Omental fat pad (tissue), 3 donors: ENCODE measurements at regions not wholly inside any gene's neighbourhood (a gene's known extent, or its start where the extent isn't known, plus 50 kb on each side); places are given as distances from the start of the nearest gene placed in this dataset.

ENCODE experiments used
- ATAC-seq: fragments of 150-250 bp; one replicate; pipeline ENCODE4 v1.9.1; 2016; ENCODE audit warnings: mild to moderate bottlenecking, moderate library complexity; ENCODE audit not compliant: low FRiP score
- DNase-seq: peaks from one replicate; pipeline ENCODE4 v3.0.0-alpha.2; 2019; ENCODE audit warnings: low spot score
- TF ChIP-seq, protein P1 (sequence below), 3 donors: fragments of 450-650 bp; IDR thresholded peaks; one replicate each; pipeline ENCODE4 v1.5.1; 2016 to 2017; ENCODE audit warnings: antibody characterized with exemption in 3 of 3, mild to moderate bottlenecking in 3 of 3, moderate library complexity in 2 of 3

DNA sequence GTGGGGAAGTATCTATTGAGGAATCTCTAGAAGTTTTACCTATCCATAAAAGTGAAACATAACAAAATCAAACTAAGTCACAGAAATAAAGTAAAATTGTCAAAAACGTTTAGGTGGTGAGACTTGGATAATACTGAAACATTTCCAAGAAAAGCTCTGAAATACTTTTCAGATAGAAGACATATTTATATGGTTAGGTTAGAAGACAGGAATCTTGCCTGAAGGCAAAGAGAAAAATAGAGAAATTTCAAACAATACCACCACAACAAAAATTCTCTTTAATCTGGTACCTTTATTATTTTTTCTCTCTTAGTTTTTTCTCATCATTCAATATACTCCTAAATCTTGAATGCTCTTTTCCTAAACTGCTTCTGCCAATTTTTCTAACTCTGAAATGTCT lies 222.7 kb upstream of the PLSCR5 start:
- DNase-seq: no peak
- TF ChIP-seq, protein P1, sequence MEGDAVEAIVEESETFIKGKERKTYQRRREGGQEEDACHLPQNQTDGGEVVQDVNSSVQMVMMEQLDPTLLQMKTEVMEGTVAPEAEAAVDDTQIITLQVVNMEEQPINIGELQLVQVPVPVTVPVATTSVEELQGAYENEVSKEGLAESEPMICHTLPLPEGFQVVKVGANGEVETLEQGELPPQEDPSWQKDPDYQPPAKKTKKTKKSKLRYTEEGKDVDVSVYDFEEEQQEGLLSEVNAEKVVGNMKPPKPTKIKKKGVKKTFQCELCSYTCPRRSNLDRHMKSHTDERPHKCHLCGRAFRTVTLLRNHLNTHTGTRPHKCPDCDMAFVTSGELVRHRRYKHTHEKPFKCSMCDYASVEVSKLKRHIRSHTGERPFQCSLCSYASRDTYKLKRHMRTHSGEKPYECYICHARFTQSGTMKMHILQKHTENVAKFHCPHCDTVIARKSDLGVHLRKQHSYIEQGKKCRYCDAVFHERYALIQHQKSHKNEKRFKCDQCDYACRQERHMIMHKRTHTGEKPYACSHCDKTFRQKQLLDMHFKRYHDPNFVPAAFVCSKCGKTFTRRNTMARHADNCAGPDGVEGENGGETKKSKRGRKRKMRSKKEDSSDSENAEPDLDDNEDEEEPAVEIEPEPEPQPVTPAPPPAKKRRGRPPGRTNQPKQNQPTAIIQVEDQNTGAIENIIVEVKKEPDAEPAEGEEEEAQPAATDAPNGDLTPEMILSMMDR (IDR thresholded peaks at IDR 0.05): no peak
- ATAC-seq: no peak

DNA sequence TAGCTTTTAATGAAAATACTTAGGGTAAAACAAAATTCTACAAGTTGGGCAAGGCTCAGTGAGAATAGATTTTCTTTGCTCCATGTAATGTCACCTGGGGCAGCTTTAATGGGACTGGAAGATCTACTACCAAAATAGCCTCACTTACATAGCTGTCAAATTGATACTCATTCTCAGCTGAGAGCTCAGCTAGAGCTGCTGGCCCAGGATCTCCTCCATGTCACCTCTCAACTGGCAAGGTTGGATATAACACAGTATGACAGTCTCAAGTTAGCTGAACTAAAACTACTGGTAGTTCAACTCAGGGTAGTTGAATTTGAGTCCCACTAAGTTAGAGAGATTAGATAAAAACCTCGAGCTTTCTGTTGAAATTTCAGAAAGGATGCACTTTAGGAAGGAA lies 218.5 kb upstream of the PLSCR5 start:
- no peak for ATAC-seq
- DNase-seq: no peak
- TF ChIP-seq, protein P1 (IDR thresholded peaks at IDR 0.05): no peak

DNA sequence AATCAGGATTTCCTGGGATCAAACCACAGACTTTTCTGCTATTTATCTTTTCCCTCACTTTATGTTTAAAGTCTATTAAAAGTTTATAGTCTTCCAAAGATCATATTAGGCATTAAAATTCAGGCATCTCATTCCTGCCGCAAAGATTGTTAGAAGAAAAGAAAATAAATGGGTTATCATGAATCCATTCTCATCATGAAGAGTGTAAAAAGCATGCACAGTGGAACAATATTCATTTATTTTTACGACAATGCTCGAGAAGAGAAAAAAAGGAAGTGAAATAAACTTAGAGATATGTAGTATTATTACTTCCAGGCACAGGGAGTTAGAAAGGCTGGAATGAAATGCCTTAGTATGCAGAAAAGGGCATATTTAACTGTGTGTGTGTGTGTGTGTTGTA lies 213.7 kb upstream of the PLSCR5 start:
- DNase-seq (no peak), ATAC-seq (no peak)
- TF ChIP-seq, protein P1 (IDR thresholded peaks at IDR 0.05): no peak

DNA sequence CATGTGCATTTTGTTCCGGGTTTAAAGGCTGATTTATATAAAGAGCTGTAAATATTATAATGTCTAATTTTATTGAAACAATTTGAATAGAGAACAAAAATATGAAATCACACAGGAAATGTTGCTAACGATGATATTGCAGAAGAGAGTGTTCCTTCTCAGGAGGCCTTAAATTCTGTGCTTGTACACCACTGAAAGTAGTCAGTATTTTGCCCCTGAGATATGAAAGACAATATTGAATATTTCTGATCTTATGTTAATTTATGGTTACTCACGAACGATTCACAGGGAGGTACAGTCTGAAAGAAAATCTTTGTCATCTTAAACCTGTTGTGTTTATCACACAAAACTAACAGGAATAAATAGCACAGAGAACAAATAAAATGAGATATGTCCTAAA lies 213.2 kb upstream of the PLSCR5 start:
- no peak for DNase-seq
- no peak for ATAC-seq
- TF ChIP-seq, protein P1 (IDR thresholded peaks at IDR 0.05): no peak

DNA sequence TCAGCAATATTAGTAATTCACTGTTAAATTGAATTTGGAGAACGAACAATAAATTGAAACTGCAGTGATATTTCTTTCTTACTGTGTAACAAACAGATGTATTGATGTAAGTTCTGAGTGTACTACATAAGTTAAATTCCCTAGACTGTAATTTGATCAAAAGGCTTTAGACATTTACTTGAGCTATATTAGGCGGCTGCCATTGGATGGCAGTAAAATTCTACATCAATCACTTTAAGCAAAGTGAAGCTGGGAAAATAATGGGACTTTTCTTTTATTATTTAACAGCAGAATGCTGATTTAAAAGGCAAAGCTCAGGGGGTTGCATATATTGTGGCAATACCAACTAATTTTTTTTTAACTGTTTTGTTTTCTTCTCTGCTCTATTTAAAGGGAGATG lies 212.6 kb upstream of the PLSCR5 start:
- ATAC-seq: no peak

DNA sequence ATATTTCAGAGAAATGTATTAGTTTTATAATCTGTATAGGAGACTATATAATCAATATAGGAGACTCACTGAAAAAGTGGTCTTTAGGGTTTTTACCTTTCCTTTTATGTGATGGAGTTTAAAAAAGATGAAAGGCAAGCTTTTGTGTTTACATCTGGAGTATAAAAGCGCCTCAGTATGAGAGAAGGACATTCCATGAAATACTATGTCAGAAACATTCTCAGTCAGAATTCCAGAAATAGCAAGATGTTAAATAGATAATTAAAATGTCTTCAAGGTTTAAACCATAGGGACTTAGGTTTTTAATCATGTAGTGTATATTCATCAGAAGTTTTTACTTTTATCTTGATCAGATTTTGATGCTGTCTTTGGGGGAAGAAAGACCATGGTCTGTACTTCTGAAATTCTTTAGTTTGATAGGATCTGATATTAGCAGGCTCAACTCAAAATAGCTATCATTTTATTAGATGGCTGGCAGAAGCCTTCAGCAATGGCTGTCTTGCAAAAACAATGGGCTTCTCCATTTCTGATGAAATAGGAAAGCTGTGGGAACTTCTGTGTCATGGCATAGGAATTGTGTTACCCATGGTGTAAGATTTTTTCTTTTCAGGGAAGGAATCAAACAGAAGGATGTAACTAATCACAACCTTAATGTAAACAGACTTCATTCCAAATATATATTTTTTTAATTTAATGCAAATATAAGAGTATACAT lies 209.6 kb upstream of the PLSCR5 start:
- TF ChIP-seq, protein P1 (IDR thresholded peaks at IDR 0.05): no peak
- ATAC-seq (no peak), DNase-seq (no peak)

More for the DNA sequence above, 212.6 kb upstream of the PLSCR5 start:
- TF ChIP-seq, protein P1 (IDR thresholded peaks at IDR 0.05): no peak
- DNase-seq: no peak

DNA sequence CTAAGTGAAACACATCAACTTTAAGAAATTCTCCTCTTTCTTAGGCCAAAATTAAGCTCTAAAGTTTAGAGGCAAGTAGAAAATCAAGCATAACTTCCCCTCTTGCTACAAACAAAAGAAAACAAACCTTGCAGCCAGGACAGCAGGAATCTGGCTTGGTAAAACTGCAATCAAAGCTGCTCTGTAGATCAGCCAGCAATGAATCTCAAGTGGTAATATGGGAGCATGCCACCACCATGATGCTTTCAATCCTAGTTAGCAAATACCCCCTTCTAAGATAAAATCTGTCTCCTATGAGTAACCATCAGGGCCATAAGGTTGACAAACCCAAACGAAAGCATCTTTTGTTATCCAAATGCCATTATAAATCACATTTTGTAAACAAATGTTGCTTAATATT lies 208.3 kb upstream of the PLSCR5 start:
- TF ChIP-seq, protein P1 (IDR thresholded peaks at IDR 0.05): no peak
- no peak for ATAC-seq
- no peak for DNase-seq
